CD4-positive, alpha-beta memory T cell (primary cell): ENCODE measurements at regions not wholly inside any gene's neighbourhood (a gene's known extent, or its start where the extent isn't known, plus 50 kb on each side); places are given as distances from the start of the nearest gene placed in this dataset.

Source experiments
- CTCF ChIA-PET: fragments of 350-600 bp; sonication (Branson Sonifier 250); formaldehyde crosslinking; loops from one replicate; lab custom pipeline; 2021; ENCODE audit warnings: inconsistent platforms; ENCODE audit not compliant: partially characterized antibody; lab: Charles Lee
- POLR2A ChIA-PET: fragments of 350-600 bp; sonication (Branson Sonifier 250); formaldehyde crosslinking; loops from one replicate; lab custom pipeline; 2021; ENCODE audit not compliant: partially characterized antibody; lab: Charles Lee
- DNase-seq, 5 donors: peaks; one replicate each; pipeline versions ENCODE4 v3.0.0 to v3.0.0-alpha.2; 2020 to 2022; ENCODE audit warnings: mixed read lengths in 1 of 5
- H3K27ac ChIP-seq: one replicate; pipeline ENCODE4 v1.7.0; 2013; ENCODE audit warnings: low read depth, low read length
- H3K27me3 ChIP-seq: 2 replicates; pipeline ENCODE4 v1.7.0; 2013; ENCODE audit warnings: mild to moderate bottlenecking, low read length, moderate library complexity; ENCODE audit not compliant: insufficient read depth
- H3K36me3 ChIP-seq: 2 replicates; pipeline ENCODE4 v1.7.0; 2013; ENCODE audit warnings: mild to moderate bottlenecking, low read length, moderate library complexity; ENCODE audit not compliant: insufficient read depth
- H3K4me1 ChIP-seq: 2 replicates; pipeline ENCODE4 v1.7.0; 2013; ENCODE audit warnings: mild to moderate bottlenecking, low read length, moderate library complexity; ENCODE audit not compliant: insufficient read depth
- H3K4me3 ChIP-seq, 2 donors: one replicate each; pipeline ENCODE4 v1.7.0; 2013; ENCODE audit warnings: low read length in 2 of 2, mild to moderate bottlenecking in 1 of 2
- H3K9me3 ChIP-seq, 2 donors: one replicate each; pipeline ENCODE4 v1.7.0; 2013; ENCODE audit warnings: low read length in 2 of 2, control low read depth in 1 of 2; ENCODE audit not compliant: control insufficient read depth in 1 of 2
- H3K27ac Mint-ChIP-seq, 7 donors: one replicate each; pipeline ENCODE4 v1.8.0; 2020 to 2021; ENCODE audit warnings: mixed read lengths in 7 of 7, mild to moderate bottlenecking in 6 of 7, inconsistent platforms in 3 of 7, moderate library complexity in 3 of 7
- H3K27me3 Mint-ChIP-seq, 2 donors: one replicate each; pipeline ENCODE4 v1.8.0; 2020 to 2021; ENCODE audit warnings: mixed read lengths in 2 of 2
- H3K36me3 Mint-ChIP-seq, 2 donors: one replicate each; pipeline ENCODE4 v1.8.0; 2020 to 2021; ENCODE audit warnings: mixed read lengths in 2 of 2, inconsistent platforms in 1 of 2, mild to moderate bottlenecking in 1 of 2
- H3K4me1 Mint-ChIP-seq, 4 donors: one replicate each; pipeline ENCODE4 v1.8.0; 2020 to 2021; ENCODE audit warnings: mixed read lengths in 4 of 4, mild to moderate bottlenecking in 1 of 4
- H3K4me3 Mint-ChIP-seq, 8 donors: one replicate each; pipeline ENCODE4 v1.8.0; 2020 to 2021; ENCODE audit warnings: mixed read lengths in 8 of 8, mild to moderate bottlenecking in 7 of 8, moderate library complexity in 6 of 8, inconsistent platforms in 3 of 8
- H3K9me3 Mint-ChIP-seq, 8 donors: one replicate each; pipeline ENCODE4 v1.8.0; 2020 to 2021; ENCODE audit warnings: mixed read lengths in 8 of 8, mild to moderate bottlenecking in 5 of 8, inconsistent platforms in 3 of 8, moderate library complexity in 1 of 8
- intact Hi-C: fragments of 100-400 bp; cut with micrococcal nuclease; formaldehyde crosslinking; loops from one replicate; pipeline ENCODE4 v1.15.1; 2023

DNA sequence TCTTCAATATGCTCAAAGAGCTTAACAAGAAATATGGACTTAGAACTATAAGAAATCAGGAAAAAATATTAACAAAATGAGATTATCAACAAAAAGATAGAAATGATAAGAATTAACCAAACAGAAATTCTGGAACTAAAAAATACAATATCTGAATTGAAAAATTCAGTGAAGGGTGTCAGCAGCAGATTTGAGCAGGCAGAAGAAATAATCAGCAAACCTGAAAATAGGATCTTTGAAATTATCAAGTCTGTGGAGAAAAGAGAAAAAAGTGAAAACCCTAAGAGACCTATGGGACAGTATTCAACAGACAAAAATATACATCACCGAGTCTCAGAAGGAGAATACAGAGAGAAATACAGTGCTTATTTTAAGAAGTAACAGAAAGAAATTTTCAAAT is 877.8 kb upstream of the AGA start:
- Mint-ChIP-seq H3K27ac (no peak overlapping the region), H3K36me3 (no peaks in the 10 kb centered on the region), H3K27me3 (no peaks in the 10 kb centered on the region), H3K4me3 (no peak overlapping the region), H3K9me3 (peaks cover 2 to 27% (median 18%) of the 10 kb centered on the region in 8 donors), H3K4me1 (no peaks in the 10 kb centered on the region)
- POLR2A ChIA-PET: no interaction called here
- no peaks in the 10 kb centered on the region for H3K4me1 ChIP-seq
- no peaks in the 10 kb centered on the region for H3K27me3 ChIP-seq
- CTCF ChIA-PET: no interaction called here
- H3K27ac ChIP-seq: no peak overlapping the region
- intact Hi-C loops: no loop called here
- peaks cover 0 to 6% of the 10 kb centered on the region in 2 donors for H3K9me3 ChIP-seq
- H3K36me3 ChIP-seq: no peaks in the 10 kb centered on the region
- DNase-seq: no peak
- H3K4me3 ChIP-seq: no peak overlapping the region

DNA sequence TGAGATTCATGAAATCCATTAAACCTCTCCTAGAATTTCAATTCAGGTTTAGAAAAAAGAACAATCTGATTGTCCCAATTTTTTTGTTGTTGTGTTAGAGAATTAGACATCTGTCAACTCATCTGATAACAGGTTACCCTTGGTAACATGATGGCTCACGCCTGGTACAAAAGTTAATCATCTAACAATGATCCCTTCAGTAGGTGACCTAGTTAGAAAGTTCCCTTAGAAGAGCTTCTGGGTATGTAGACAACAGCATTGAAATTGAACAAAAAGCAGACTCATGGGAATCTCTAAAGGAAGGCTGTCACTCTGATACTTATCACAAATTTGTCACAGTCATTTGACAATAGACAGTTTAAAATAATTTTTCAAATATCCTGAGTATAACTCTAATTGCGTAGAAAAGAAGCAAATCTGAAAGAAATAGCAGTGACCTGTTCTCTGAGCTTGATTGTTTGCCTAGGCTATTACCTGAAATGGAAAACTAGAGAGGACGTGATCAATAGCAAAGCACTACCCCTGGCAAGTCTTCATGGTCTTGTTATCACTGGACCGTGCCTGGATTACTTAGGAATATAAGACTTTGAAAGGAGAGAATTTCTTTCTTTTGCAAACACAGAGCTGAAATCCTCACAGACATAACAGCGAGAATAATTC is 880.4 kb upstream of the AGA start:
- Mint-ChIP-seq H3K27me3 (no peaks in the 10 kb centered on the region), H3K9me3 (peaks cover 0 to 22% (median 15%) of the 10 kb centered on the region in 8 donors), H3K4me1 (no peaks in the 10 kb centered on the region), H3K4me3 (no peak overlapping the region), H3K36me3 (no peaks in the 10 kb centered on the region), H3K27ac (no peak overlapping the region)
- no peak for DNase-seq
- intact Hi-C loops: no loop called here
- Histone ChIP-seq H3K27me3 (no peaks in the 10 kb centered on the region), H3K27ac (no peak overlapping the region), H3K36me3 (no peaks in the 10 kb centered on the region), H3K4me3 (no peak overlapping the region), H3K9me3 (peaks cover 0 to 6% of the 10 kb centered on the region in 2 donors), H3K4me1 (no peaks in the 10 kb centered on the region)
- ChIA-PET POLR2A (no interaction called here), CTCF (no interaction called here)

DNA sequence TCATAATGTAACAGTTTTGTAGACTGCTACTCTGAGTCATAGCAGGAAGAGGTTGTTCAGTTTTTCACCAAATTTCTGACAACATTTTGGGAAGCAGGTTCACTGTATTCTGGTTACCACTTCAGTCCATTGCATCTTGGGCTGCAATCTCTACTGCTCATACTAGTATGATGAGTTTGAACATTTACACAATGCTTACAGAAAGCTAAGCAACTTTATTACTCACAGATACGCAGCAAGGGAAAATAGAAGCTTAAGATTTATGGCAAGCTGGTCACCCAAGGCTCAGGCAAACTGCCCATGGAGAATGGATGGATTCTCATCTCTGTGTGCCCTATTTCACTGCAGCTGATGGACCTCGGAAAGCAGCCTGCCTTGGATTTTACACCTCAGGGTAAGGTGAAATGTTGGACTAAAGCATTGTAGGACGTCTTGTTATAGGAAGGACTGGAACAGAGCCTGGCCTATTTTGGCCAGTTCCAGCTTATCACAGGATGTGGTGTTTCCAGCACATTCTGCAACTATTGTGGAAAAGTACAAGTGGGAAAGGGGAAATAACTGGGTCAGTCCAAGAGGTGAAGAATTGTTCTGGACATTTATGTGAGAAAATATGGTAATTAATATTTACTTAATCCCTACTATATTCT is 887.1 kb upstream of the AGA start:
- no peaks in the 10 kb centered on the region for H3K9me3 ChIP-seq
- no peak overlapping the region for H3K4me3 Mint-ChIP-seq
- POLR2A ChIA-PET: no interaction called here
- H3K27ac ChIP-seq: no peak overlapping the region
- intact Hi-C loops: no loop called here
- CTCF ChIA-PET: no interaction called here
- H3K27me3 ChIP-seq: no peaks in the 10 kb centered on the region
- H3K27me3 Mint-ChIP-seq: no peaks in the 10 kb centered on the region
- no peaks in the 10 kb centered on the region for H3K36me3 ChIP-seq
- no peak overlapping the region for H3K27ac Mint-ChIP-seq
- peaks cover 0 to 4% (median 0%) of the 10 kb centered on the region in 8 donors for H3K9me3 Mint-ChIP-seq
- H3K4me1 Mint-ChIP-seq: no peaks in the 10 kb centered on the region
- H3K36me3 Mint-ChIP-seq: no peaks in the 10 kb centered on the region
- no peaks in the 10 kb centered on the region for H3K4me1 ChIP-seq
- H3K4me3 ChIP-seq: no peak overlapping the region
- DNase-seq: no peak

DNA sequence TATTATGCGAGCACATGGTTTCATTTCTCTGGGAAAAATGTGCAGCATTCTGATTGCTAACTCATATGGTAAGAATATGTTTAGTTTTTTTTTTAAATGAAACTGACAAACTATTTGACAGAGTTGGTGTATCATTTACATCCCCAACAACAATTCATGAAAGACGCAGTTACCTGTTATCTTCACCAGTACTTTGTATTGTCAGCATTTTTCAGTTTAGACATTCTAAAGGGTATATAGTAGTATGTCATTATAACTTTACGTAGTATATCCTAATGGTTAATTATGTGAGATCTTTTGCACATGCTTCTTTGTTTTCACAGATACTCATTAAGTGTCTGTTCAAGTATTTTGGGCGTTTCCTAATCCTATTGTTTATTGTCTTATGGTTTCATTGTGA is 891.1 kb upstream of the AGA start:
- no peak overlapping the region for H3K4me3 Mint-ChIP-seq
- H3K9me3 Mint-ChIP-seq: peaks cover 0 to 13% (median 4%) of the 10 kb centered on the region in 8 donors
- H3K27me3 Mint-ChIP-seq: no peaks in the 10 kb centered on the region
- H3K36me3 Mint-ChIP-seq: no peaks in the 10 kb centered on the region
- no peak overlapping the region for H3K27ac Mint-ChIP-seq
- H3K27ac ChIP-seq: no peak overlapping the region
- ChIA-PET CTCF (no interaction called here), POLR2A (no interaction called here)
- H3K4me1 ChIP-seq: no peaks in the 10 kb centered on the region
- no peak for DNase-seq
- intact Hi-C loops: no loop called here
- peaks cover 5 to 6% of the 10 kb centered on the region in 2 donors for H3K9me3 ChIP-seq
- no peak overlapping the region for H3K4me3 ChIP-seq
- no peaks in the 10 kb centered on the region for H3K4me1 Mint-ChIP-seq
- no peaks in the 10 kb centered on the region for H3K27me3 ChIP-seq
- H3K36me3 ChIP-seq: no peaks in the 10 kb centered on the region

DNA sequence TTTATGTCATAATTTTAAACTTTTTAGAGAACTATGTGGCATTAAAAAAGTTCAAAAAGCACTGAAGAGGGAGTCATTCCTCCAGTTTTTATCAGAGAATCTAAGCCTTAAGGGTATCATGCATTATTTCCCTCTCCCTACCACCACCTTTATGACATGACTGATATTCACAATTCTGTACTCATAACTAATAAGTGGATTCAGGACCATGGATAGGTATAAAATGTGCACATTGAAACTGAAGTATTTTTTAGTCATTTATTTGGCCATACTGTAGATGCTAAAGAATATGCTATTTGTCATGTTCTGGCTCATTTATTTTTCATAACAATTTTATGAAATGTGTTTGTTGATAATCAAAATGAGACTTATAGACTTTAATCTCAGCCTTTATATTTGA is 897.5 kb upstream of the AGA start:
- no peaks in the 10 kb centered on the region for H3K36me3 Mint-ChIP-seq
- no peaks in the 10 kb centered on the region for H3K4me1 Mint-ChIP-seq
- Histone ChIP-seq H3K27ac (no peak overlapping the region), H3K4me3 (no peak overlapping the region), H3K9me3 (peaks cover 5 to 6% of the 10 kb centered on the region in 2 donors), H3K27me3 (no peaks in the 10 kb centered on the region), H3K36me3 (no peaks in the 10 kb centered on the region), H3K4me1 (no peaks in the 10 kb centered on the region)
- POLR2A ChIA-PET: no interaction called here
- H3K4me3 Mint-ChIP-seq: no peak overlapping the region
- CTCF ChIA-PET: no interaction called here
- peaks cover 0 to 14% (median 4%) of the 10 kb centered on the region in 8 donors for H3K9me3 Mint-ChIP-seq
- H3K27me3 Mint-ChIP-seq: no peaks in the 10 kb centered on the region
- DNase-seq: no peak
- no peak overlapping the region for H3K27ac Mint-ChIP-seq
- intact Hi-C loops: no loop called here

DNA sequence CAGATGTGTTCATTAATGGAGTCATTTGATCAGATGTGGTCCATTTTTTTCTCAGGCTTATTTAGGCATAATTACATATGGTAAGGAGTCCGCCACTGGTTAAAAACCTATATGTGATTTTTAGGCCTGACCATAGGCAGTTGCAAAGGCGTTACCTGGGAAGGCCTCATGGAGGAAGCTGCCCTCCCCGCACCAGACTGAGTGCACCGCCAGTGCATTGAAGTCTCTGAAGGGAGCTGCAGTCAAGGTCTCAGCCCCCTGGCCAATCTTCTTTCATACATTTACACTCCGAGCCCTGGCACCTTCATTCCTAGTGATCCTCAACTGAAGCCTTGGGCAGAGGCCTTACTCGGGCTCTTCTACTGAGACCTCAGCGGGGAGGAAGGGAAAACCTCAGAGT is 898.2 kb upstream of the AGA start:
- no peaks in the 10 kb centered on the region for H3K27me3 Mint-ChIP-seq
- no peaks in the 10 kb centered on the region for H3K36me3 ChIP-seq
- H3K4me1 ChIP-seq: no peaks in the 10 kb centered on the region
- no peak overlapping the region for H3K27ac ChIP-seq
- H3K9me3 ChIP-seq: peaks cover 5 to 6% of the 10 kb centered on the region in 2 donors
- no peak for DNase-seq
- H3K4me1 Mint-ChIP-seq: no peaks in the 10 kb centered on the region
- H3K36me3 Mint-ChIP-seq: no peaks in the 10 kb centered on the region
- intact Hi-C loops: no loop called here
- no peak overlapping the region for H3K4me3 ChIP-seq
- no peak overlapping the region for H3K4me3 Mint-ChIP-seq
- CTCF ChIA-PET: no interaction called here
- H3K27me3 ChIP-seq: no peaks in the 10 kb centered on the region
- H3K9me3 Mint-ChIP-seq: peaks cover 0 to 14% (median 4%) of the 10 kb centered on the region in 8 donors
- POLR2A ChIA-PET: no interaction called here
- no peak overlapping the region for H3K27ac Mint-ChIP-seq

DNA sequence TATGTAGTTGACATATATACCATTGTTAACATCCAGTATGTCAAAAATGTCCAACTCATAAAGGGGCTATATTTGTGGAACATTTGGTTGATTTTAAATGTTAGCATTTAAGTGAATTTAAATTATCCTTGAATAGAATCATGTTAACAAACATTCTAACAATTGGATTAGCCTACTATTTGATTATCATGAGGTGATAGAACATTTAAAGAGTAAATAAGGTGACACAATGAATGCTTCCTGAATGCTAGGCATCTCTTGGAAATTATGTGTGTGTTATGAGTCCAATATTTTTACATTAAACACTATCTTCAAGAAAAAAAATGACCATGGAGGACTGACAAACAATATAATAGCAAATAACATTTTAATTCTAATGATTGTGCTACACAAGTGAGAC is 901.9 kb upstream of the AGA start:
- Histone ChIP-seq H3K4me1 (no peaks in the 10 kb centered on the region), H3K27me3 (no peaks in the 10 kb centered on the region), H3K27ac (no peak overlapping the region), H3K36me3 (no peaks in the 10 kb centered on the region), H3K9me3 (no peaks in the 10 kb centered on the region), H3K4me3 (no peak overlapping the region)
- Mint-ChIP-seq H3K36me3 (no peaks in the 10 kb centered on the region), H3K9me3 (peaks cover 0 to 3% (median under 1%) of the 10 kb centered on the region in 8 donors), H3K4me1 (no peaks in the 10 kb centered on the region), H3K4me3 (no peak overlapping the region), H3K27ac (no peak overlapping the region), H3K27me3 (no peaks in the 10 kb centered on the region)
- POLR2A ChIA-PET: no interaction called here
- CTCF ChIA-PET: no interaction called here
- intact Hi-C loops: no loop called here
- DNase-seq: no peak
